Esophagus squamous epithelium (tissue), 4 donors: ENCODE measurements at regions not wholly inside any gene's neighbourhood (a gene's known extent, or its start where the extent isn't known, plus 50 kb on each side); places are given as distances from the start of the nearest gene placed in this dataset.

Experiments used
- POLR2A ChIP-seq, 4 donors: fragments of 450-650 bp; IDR thresholded peaks; one replicate each; pipeline ENCODE4 v1.6.1; 2017; ENCODE audit warnings: antibody characterized with exemption in 4 of 4, mild to moderate bottlenecking in 4 of 4, moderate library complexity in 3 of 4
- TF ChIP-seq, protein P1 (sequence below), 6 experiments: fragments of 450-650 bp in 4 of 6; fragments of 200-600 bp in 2 of 6; sonication (generic) in 2 of 6; IDR thresholded peaks; one replicate each; pipeline ENCODE4 v1.5.1; 2016 to 2019; ENCODE audit warnings: antibody characterized with exemption in 6 of 6, mild to moderate bottlenecking in 4 of 6, moderate library complexity in 4 of 6

- TF ChIP-seq POLR2A (IDR thresholded peaks at IDR 0.05): no peak
- TF ChIP-seq, protein P1, sequence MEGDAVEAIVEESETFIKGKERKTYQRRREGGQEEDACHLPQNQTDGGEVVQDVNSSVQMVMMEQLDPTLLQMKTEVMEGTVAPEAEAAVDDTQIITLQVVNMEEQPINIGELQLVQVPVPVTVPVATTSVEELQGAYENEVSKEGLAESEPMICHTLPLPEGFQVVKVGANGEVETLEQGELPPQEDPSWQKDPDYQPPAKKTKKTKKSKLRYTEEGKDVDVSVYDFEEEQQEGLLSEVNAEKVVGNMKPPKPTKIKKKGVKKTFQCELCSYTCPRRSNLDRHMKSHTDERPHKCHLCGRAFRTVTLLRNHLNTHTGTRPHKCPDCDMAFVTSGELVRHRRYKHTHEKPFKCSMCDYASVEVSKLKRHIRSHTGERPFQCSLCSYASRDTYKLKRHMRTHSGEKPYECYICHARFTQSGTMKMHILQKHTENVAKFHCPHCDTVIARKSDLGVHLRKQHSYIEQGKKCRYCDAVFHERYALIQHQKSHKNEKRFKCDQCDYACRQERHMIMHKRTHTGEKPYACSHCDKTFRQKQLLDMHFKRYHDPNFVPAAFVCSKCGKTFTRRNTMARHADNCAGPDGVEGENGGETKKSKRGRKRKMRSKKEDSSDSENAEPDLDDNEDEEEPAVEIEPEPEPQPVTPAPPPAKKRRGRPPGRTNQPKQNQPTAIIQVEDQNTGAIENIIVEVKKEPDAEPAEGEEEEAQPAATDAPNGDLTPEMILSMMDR (IDR thresholded peaks at IDR 0.05): no peak
These were observed 99.7 kb upstream of the CDH13 start for GRCh38 chr16:82527101-82527500.
